ENCODE measurements at regions not wholly inside any gene's neighbourhood (a gene's known extent, or its start where the extent isn't known, plus 50 kb on each side); places are given as distances from the start of the nearest gene placed in this dataset.

GRCh38 chr2:19800796-19801195 is 101.0 kb downstream of the TTC32 start:
- no peak overlapping the region for H3K56ac ChIP-seq (ENCODE audit: insufficient read length, low read depth, low read length)
- H3K14ac ChIP-seq (ENCODE audit: insufficient read depth, low read length) = no peak overlapping the region
- no peaks in the 10 kb centered on the region for H3K9me3 Mint-ChIP-seq
- H3K79me2 ChIP-seq (ENCODE audit: insufficient read depth, low read length) = no peaks in the 10 kb centered on the region
- no peak overlapping the region for H3T11ph ChIP-seq (ENCODE audit: low read length)
- H3K36me3 Mint-ChIP-seq (ENCODE audit: insufficient read depth in 1 of 3, low read depth in 3 of 3) = no peaks in the 10 kb centered on the region
- no peak overlapping the region for H3K27ac ChIP-seq (ENCODE audit: insufficient read length, low read depth, low read length)
- H3K4me2 ChIP-seq (ENCODE audit: insufficient read depth, insufficient read length, low read length) = no peak overlapping the region
- peaks cover 0 to 6% of the 10 kb centered on the region in 2 experiments; a peak in 3 of 4 replicates for H3K4me1 Mint-ChIP-seq
- H3K9ac ChIP-seq (ENCODE audit: extremely low read depth, insufficient read length, low read length) = no peak overlapping the region
- no peaks in the 10 kb centered on the region for H3K4me1 ChIP-seq (ENCODE audit: insufficient read depth, low read length)
- H3K23ac ChIP-seq (ENCODE audit: insufficient read length, low read depth, low read length) = no peak overlapping the region
- H4K91ac ChIP-seq (ENCODE audit: insufficient read length, low read depth, low read length) = no peak overlapping the region
- DNase-seq = no peak
- no peaks in the 10 kb centered on the region for H3K27me3 ChIP-seq (ENCODE audit: insufficient read depth, low read length)
- no peak for TF ChIP-seq CTCF (conservative IDR thresholded peaks at IDR 0.05)
- no peak overlapping the region for H2AFZ ChIP-seq (ENCODE audit: low read length)
- WGBS (ENCODE audit: extremely low coverage, insufficient read length, low lambda C conversion rate) = no CpG with 5 or more reads among the region's 5 CpGs
- no peaks in the 10 kb centered on the region for H3K9me3 ChIP-seq (ENCODE audit: control insufficient read depth, low read depth, low read length)
- H3K79me1 ChIP-seq (ENCODE audit: insufficient read depth, low read depth, low read length, poor library complexity, severe bottlenecking) = no peaks in the 10 kb centered on the region
- no peaks in the 10 kb centered on the region for H3K23me2 ChIP-seq (ENCODE audit: insufficient read length, low read depth, low read length, poor library complexity, severe bottlenecking)
- peaks cover 2% of the 10 kb centered on the region; the same call in 1 of the 2 replicates for H3K27me3 Mint-ChIP-seq (ENCODE audit: low read depth)
- no peak overlapping the region for H2BK12ac ChIP-seq (ENCODE audit: insufficient read length, low read depth, low read length)
- no peaks in the 10 kb centered on the region for H4K20me1 ChIP-seq (ENCODE audit: control insufficient read depth, insufficient read depth, insufficient read length)
- H3K18ac ChIP-seq (ENCODE audit: insufficient read length, low read depth, low read length) = no peak overlapping the region
- H3K4me3 Mint-ChIP-seq = no peak overlapping the region
- H4K5ac ChIP-seq (ENCODE audit: insufficient read length, low read depth, low read length) = no peak overlapping the region
- no peak overlapping the region for H2AK5ac ChIP-seq (ENCODE audit: insufficient read length, low read length)
- H4K8ac ChIP-seq (replicated peaks; ENCODE audit: insufficient read length, low read depth, low read length) = no peak overlapping the region
- no peak overlapping the region for H3K27ac Mint-ChIP-seq
- no peak overlapping the region for H2BK120ac ChIP-seq (ENCODE audit: low read depth, low read length, poor library complexity, severe bottlenecking)
- no peak overlapping the region for H2BK15ac ChIP-seq (ENCODE audit: low read depth, low read length)
- no peak overlapping the region for H2BK20ac ChIP-seq (ENCODE audit: low read depth, low read length, poor library complexity, severe bottlenecking)
- no peak overlapping the region for H3K4ac ChIP-seq (ENCODE audit: low read depth, low read length)
- no peak overlapping the region for H2BK5ac ChIP-seq (ENCODE audit: insufficient read length, low read length)

All from H9 (cell line).